DND-41 (cell line): ENCODE measurements at regions not wholly inside any gene's neighbourhood (a gene's known extent, or its start where the extent isn't known, plus 50 kb on each side); places are given as distances from the start of the nearest gene placed in this dataset.

Experiments
- ATAC-seq: fragments of 200-7000 bp; cut with Tn5 transposase; 3 replicates; pipeline ENCODE4 v1.9.1; 2021; ENCODE audit warnings: low read depth; ENCODE audit not compliant: insufficient read depth
- DNase-seq: peaks from one replicate; pipeline ENCODE4 v3.0.0-alpha.2; 2020
- H2AFZ ChIP-seq: 2 replicates; pipeline ENCODE4 v1.6.0; 2012; ENCODE audit warnings: low read depth, low read length
- H3K27ac ChIP-seq: 2 replicates; pipeline ENCODE4 v1.5.1; 2012; ENCODE audit warnings: low read length, inconsistent platforms
- H3K27me3 ChIP-seq: fragments of 200-600 bp; sonication (generic); 2 replicates; pipeline ENCODE4 v1.6.0; 2012; ENCODE audit warnings: low read length, mild to moderate bottlenecking, inconsistent platforms; ENCODE audit not compliant: insufficient read depth, poor library complexity
- H3K36me3 ChIP-seq: 2 replicates; pipeline ENCODE4 v1.5.1; 2012; ENCODE audit warnings: low read length, inconsistent platforms; ENCODE audit not compliant: insufficient read depth
- H3K4me1 ChIP-seq: 2 replicates; pipeline ENCODE4 v1.5.1; 2012; ENCODE audit warnings: mild to moderate bottlenecking, low read length; ENCODE audit not compliant: insufficient read depth
- H3K4me2 ChIP-seq: 2 replicates; pipeline ENCODE4 v1.6.0; 2012; ENCODE audit warnings: mild to moderate bottlenecking, moderate library complexity, low read length, inconsistent platforms; ENCODE audit not compliant: insufficient read depth
- H3K4me3 ChIP-seq, 2 experiments: fragments of 200-600 bp in 1 of 2; shearing (Covaris generic) in 1 of 2; 2 replicates each; pipeline ENCODE4 v1.5.1; 2012 to 2016; ENCODE audit warnings: inconsistent platforms in 2 of 2, low read length in 2 of 2, mild to moderate bottlenecking in 2 of 2, low read depth in 1 of 2, moderate library complexity in 1 of 2
- H3K79me2 ChIP-seq: 2 replicates; pipeline ENCODE4 v1.6.0; 2012; ENCODE audit warnings: low read length, inconsistent platforms; ENCODE audit not compliant: insufficient read depth
- H3K9ac ChIP-seq: 2 replicates; pipeline ENCODE4 v1.6.0; 2012; ENCODE audit warnings: low read depth, mild to moderate bottlenecking, inconsistent platforms, low read length, moderate library complexity
- H3K9me3 ChIP-seq: 2 replicates; pipeline ENCODE4 v1.5.1; 2012; ENCODE audit warnings: low read length, moderate library complexity, mild to moderate bottlenecking, inconsistent platforms; ENCODE audit not compliant: insufficient read depth, severe bottlenecking
- H4K20me1 ChIP-seq: 2 replicates; pipeline ENCODE4 v1.6.0; 2012; ENCODE audit warnings: low read length; ENCODE audit not compliant: insufficient read depth
- EZH2 ChIP-seq: IDR thresholded peaks from 3 replicates; pipeline ENCODE4 v1.6.1; 2012; ENCODE audit warnings: borderline replicate concordance, low read depth, mild to moderate bottlenecking, moderate library complexity, low read length, inconsistent platforms; ENCODE audit not compliant: severe bottlenecking
- TF ChIP-seq, protein P1 (sequence below): IDR thresholded peaks from 2 replicates; pipeline ENCODE4 v1.5.1; 2012; ENCODE audit warnings: borderline replicate concordance, low read length, moderate library complexity, mild to moderate bottlenecking; ENCODE audit not compliant: poor library complexity, severe bottlenecking; ENCODE audit errors: extremely low read depth

DNA sequence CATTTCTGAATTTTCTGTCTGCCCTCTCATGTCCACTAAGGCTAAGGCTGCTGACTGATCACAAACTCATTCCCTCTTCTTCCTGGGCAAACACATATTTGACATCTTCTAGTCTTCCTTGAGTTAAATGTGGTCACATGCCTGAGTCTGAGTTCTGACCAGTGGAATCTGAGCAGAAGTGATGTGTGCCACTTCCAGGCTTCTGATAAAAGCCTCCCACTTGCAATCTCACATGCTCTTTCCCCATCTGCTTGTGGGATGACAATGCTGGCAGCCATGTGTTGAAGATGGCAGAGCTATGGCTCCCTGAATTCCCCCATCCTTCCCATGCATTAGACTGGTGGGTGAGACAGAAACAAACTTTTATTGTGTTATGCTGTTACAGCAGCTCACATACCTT, 149.9 kb upstream of the ZNF648 start:
- Histone ChIP-seq H3K9me3 (no peaks in the 10 kb centered on the region), H3K4me1 (peaks cover 10% of the 10 kb centered on the region), H3K79me2 (no peaks in the 10 kb centered on the region), H3K27me3 (no peaks in the 10 kb centered on the region), H4K20me1 (no peaks in the 10 kb centered on the region), H3K9ac (no peak overlapping the region), H2AFZ (no peak overlapping the region), H3K27ac (no peak overlapping the region), H3K4me2 (no peak overlapping the region), H3K4me3 (no peak overlapping the region), H3K36me3 (no peaks in the 10 kb centered on the region)
- ATAC-seq (no peak), DNase-seq (no peak)
- TF ChIP-seq, protein P1, sequence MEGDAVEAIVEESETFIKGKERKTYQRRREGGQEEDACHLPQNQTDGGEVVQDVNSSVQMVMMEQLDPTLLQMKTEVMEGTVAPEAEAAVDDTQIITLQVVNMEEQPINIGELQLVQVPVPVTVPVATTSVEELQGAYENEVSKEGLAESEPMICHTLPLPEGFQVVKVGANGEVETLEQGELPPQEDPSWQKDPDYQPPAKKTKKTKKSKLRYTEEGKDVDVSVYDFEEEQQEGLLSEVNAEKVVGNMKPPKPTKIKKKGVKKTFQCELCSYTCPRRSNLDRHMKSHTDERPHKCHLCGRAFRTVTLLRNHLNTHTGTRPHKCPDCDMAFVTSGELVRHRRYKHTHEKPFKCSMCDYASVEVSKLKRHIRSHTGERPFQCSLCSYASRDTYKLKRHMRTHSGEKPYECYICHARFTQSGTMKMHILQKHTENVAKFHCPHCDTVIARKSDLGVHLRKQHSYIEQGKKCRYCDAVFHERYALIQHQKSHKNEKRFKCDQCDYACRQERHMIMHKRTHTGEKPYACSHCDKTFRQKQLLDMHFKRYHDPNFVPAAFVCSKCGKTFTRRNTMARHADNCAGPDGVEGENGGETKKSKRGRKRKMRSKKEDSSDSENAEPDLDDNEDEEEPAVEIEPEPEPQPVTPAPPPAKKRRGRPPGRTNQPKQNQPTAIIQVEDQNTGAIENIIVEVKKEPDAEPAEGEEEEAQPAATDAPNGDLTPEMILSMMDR = no peak
- TF ChIP-seq EZH2 = no peak

DNA sequence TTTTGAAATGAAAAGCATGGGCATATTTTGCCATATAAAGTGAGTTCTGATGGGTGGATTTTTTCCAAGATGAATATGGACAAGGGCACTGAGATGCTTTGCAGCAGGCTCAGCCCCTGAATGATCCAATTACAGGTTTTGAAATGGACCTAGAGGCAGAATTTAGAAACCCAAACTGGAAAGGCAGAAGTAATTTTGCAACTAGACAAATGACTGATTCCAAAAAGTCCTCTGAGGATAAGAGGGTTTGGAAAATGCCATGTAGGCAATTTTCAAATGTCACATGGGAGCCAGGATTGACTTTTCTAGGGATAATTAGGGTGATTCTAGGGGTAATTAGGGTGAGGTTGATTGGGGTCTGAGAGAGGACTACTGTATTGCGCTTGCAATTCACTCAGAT, 148.9 kb upstream of the ZNF648 start:
- ATAC-seq (no peak), DNase-seq (no peak)
- no peak overlapping the region for H3K4me3 ChIP-seq
- H3K27ac ChIP-seq = no peak overlapping the region
- no peaks in the 10 kb centered on the region for H3K79me2 ChIP-seq
- no peaks in the 10 kb centered on the region for H4K20me1 ChIP-seq
- H3K36me3 ChIP-seq = no peaks in the 10 kb centered on the region
- H3K4me1 ChIP-seq = peaks cover 14% of the 10 kb centered on the region
- H3K4me2 ChIP-seq = no peak overlapping the region
- no peaks in the 10 kb centered on the region for H3K27me3 ChIP-seq
- H2AFZ ChIP-seq = no peak overlapping the region
- H3K9me3 ChIP-seq = no peaks in the 10 kb centered on the region
- no peak for TF ChIP-seq EZH2
- TF ChIP-seq, protein P1 = no peak
- H3K9ac ChIP-seq = no peak overlapping the region

DNA sequence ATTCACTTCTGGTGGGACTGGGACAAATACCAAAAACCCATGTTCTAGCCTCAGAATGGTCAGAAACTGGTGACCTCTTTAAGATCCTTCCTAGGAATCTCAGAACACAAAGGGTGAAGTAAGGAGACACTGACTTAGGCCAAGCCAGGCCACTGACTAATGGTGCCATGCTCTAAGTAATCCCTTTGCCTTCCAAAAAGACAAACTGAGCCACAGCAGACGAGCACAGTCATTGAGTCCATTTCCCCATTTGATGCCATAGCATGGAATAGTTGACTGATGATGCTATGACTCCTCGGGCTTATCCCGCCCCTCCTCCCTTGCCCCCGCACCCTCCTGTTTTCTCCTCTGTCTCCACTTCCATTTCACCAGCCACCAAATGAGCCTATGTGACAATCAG, 145.8 kb upstream of the ZNF648 start:
- H3K27me3 ChIP-seq = no peaks in the 10 kb centered on the region
- TF ChIP-seq, protein P1 = no peak
- no peak for TF ChIP-seq EZH2
- no peak overlapping the region for H3K9ac ChIP-seq
- H3K4me3 ChIP-seq = no peak overlapping the region
- no peaks in the 10 kb centered on the region for H3K9me3 ChIP-seq
- H3K27ac ChIP-seq = no peak overlapping the region
- DNase-seq (no peak), ATAC-seq (no peak)
- H4K20me1 ChIP-seq = no peaks in the 10 kb centered on the region
- no peak overlapping the region for H2AFZ ChIP-seq
- no peak overlapping the region for H3K4me2 ChIP-seq
- no peaks in the 10 kb centered on the region for H3K79me2 ChIP-seq
- no peaks in the 10 kb centered on the region for H3K36me3 ChIP-seq
- peaks cover 14% of the 10 kb centered on the region for H3K4me1 ChIP-seq

DNA sequence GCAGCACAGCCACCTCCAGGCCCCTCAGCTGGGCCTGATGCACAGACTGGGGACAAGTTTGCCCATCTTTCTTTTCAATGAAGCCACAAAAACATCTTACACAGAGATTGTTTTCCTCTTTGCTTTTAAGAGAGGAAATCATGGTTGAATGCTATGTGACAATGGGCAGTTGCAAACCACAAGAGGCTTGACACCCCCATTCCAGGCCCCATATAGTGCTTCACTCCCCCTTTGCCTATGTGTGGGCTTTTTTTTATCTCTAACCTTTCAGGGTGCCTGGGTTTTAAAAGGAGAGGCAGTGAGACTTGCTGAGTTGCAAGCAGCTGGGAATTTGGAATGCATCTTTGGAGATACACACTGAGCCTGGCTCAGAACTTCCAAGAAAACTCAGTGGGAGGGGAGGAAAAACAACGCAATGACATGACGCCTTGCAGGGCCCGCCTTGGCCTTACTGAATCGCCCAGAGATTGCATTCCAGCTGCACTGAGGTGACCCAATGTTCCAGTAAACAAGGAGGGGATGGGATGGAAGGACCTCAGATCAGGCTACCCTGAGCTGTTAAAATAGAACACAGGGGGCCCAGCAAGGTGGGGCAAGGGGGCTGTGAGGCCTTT, 145.2 kb upstream of the ZNF648 start:
- Histone ChIP-seq H3K4me3 (no peak overlapping the region), H4K20me1 (no peaks in the 10 kb centered on the region), H3K9ac (no peak overlapping the region), H3K4me2 (no peak overlapping the region), H3K4me1 (peaks cover 14% of the 10 kb centered on the region), H2AFZ (no peak overlapping the region), H3K9me3 (no peaks in the 10 kb centered on the region), H3K27me3 (no peaks in the 10 kb centered on the region), H3K79me2 (no peaks in the 10 kb centered on the region), H3K27ac (no peak overlapping the region), H3K36me3 (no peaks in the 10 kb centered on the region)
- ATAC-seq = peak; percentile 73
- no peak for TF ChIP-seq EZH2
- TF ChIP-seq, protein P1 = no peak
- DNase-seq = peak; percentile 17
